ENCODE measurements at regions not wholly inside any gene's neighbourhood (a gene's known extent, or its start where the extent isn't known, plus 50 kb on each side); places are given as distances from the start of the nearest gene placed in this dataset.

- TF ChIP-seq CTCF (conservative IDR thresholded peaks at IDR 0.05 in 1 of 2, IDR thresholded peaks at IDR 0.05 in 1 of 2; ENCODE audit: low read depth in 1 of 2, low read length in 2 of 2) (peak in 1 of 2 donors; percentile 58), EZH2 (IDR thresholded peaks at IDR 0.05; ENCODE audit: low read length, missing control alignments) (no peak)
Observed at GRCh38 chr4:32775049-32775448, 2054.9 kb downstream of the PCDH7 start.

Measured in fibroblast of lung (primary cell).